K562 (cell line): ENCODE measurements at regions not wholly inside any gene's neighbourhood (a gene's known extent, or its start where the extent isn't known, plus 50 kb on each side); places are given as distances from the start of the nearest gene placed in this dataset.

Experiments
- ATAC-seq: fragments of 200-7000 bp; cut with Tn5 transposase; 3 replicates; pipeline ENCODE4 v1.9.1; 2020; ENCODE audit warnings: moderate library complexity
- BruUV-seq: library from RNA; stranded (reverse); fragments of 400-500 nt; replicated peaks from 2 replicates; lab custom pipeline; 2021; lab: Mats Ljungman, UMichigan
- CTCF ChIA-PET: fragments of 300-600 bp; formaldehyde crosslinking; extraction: SDS; loops from one replicate; lab custom pipeline; 2021; ENCODE audit warnings: low intra/inter-chr PET ratio; lab: Yijun Ruan, JAX
- POLR2A ChIA-PET: fragments of 300-600, 350-650 bp; sonication (Branson Sonifier 250); formaldehyde crosslinking; extraction: SDS; loops from one replicate; lab custom pipeline; 2021; ENCODE audit warnings: antibody characterized with exemption, inconsistent platforms; lab: Yijun Ruan, JAX
- DNase-seq, 4 experiments: peaks; one replicate each; pipeline versions ENCODE4 v3.0.0 to v3.0.0-alpha.2; 2011 to 2018; ENCODE audit warnings: low spot score in 3 of 4, mixed read lengths in 3 of 4; ENCODE audit errors: extremely low read depth in 1 of 4
- FAIRE-seq: peaks from 2 replicates; lab custom pipeline; 2011; peaks lifted over from hg19 to GRCh38; lab: Jason Lieb, UNC
- H2AFZ ChIP-seq: 2 replicates; pipeline ENCODE4 v1.6.0; 2011; ENCODE audit warnings: low read depth, low read length, control low read depth, inconsistent platforms
- H3K27ac ChIP-seq: fragments of 200-600 bp; 3 replicates; pipeline ENCODE4 v1.8.0; 2011; ENCODE audit warnings: low read depth, mild to moderate bottlenecking, control low read depth, inconsistent platforms, low read length, moderate library complexity, mixed read lengths; ENCODE audit errors: extremely low read depth
- H3K27me3 ChIP-seq, 2 experiments: fragments of 300-600 bp in 1 of 2; 2 replicates in 1 of 2; 3 replicates in 1 of 2; pipeline versions ENCODE4 v1.6.0 to v1.8.0; 2011; ENCODE audit warnings: inconsistent platforms in 2 of 2, low read length in 2 of 2, mild to moderate bottlenecking in 1 of 2, mixed read lengths in 1 of 2, moderate library complexity in 1 of 2; ENCODE audit not compliant: control insufficient read depth in 2 of 2, insufficient read depth in 2 of 2
- H3K36me3 ChIP-seq: fragments of 300-600 bp; 3 replicates; pipeline ENCODE4 v1.8.0; 2011; ENCODE audit warnings: mild to moderate bottlenecking, low read length, inconsistent platforms; ENCODE audit not compliant: control insufficient read depth, insufficient read depth
- H3K4me1 ChIP-seq, 2 experiments: fragments of 200-600 bp in 1 of 2; replicated peaks in 1 of 2; 2 replicates in 1 of 2; 3 replicates in 1 of 2; pipeline versions ENCODE4 v1.5.1 to v1.8.0; 2011; ENCODE audit warnings: inconsistent platforms in 2 of 2, low read length in 2 of 2, mild to moderate bottlenecking in 1 of 2, mixed read lengths in 1 of 2, moderate library complexity in 1 of 2; ENCODE audit not compliant: control insufficient read depth in 2 of 2, insufficient read depth in 2 of 2
- H3K4me2 ChIP-seq: 2 replicates; pipeline ENCODE4 v1.6.1; 2011; ENCODE audit warnings: low read length, control low read depth, inconsistent platforms, mixed read lengths; ENCODE audit not compliant: insufficient read depth
- H3K4me3 ChIP-seq: fragments of 200-600 bp; sonication (generic), shearing (Covaris generic); 2 replicates; pipeline ENCODE4 v1.5.1; 2016; ENCODE audit warnings: control low read depth, inconsistent platforms
- H3K79me2 ChIP-seq: fragments of 200-600 bp; 3 replicates; pipeline ENCODE4 v1.8.0; 2011; ENCODE audit warnings: low read length, inconsistent platforms; ENCODE audit not compliant: control insufficient read depth, insufficient read depth
- H3K9ac ChIP-seq, 2 experiments: 2 replicates each; pipeline versions ENCODE4 v1.6.0 to v1.6.1; 2011; ENCODE audit warnings: low read depth in 2 of 2, low read length in 2 of 2, control low read depth in 1 of 2, inconsistent platforms in 1 of 2, mild to moderate bottlenecking in 1 of 2, mixed read lengths in 1 of 2; ENCODE audit not compliant: insufficient read depth in 1 of 2
- H3K9me1 ChIP-seq: one replicate; pipeline ENCODE4 v1.6.0; 2011; ENCODE audit warnings: inconsistent platforms, mild to moderate bottlenecking, low read length, moderate library complexity; ENCODE audit not compliant: control insufficient read depth, insufficient read depth
- H3K9me3 ChIP-seq: replicated peaks from 2 replicates; pipeline ENCODE4 v1.5.1; 2011; ENCODE audit warnings: low read depth, low read length, inconsistent platforms; ENCODE audit not compliant: control insufficient read depth, insufficient read depth
- H4K20me1 ChIP-seq: replicated peaks from 2 replicates; pipeline ENCODE4 v1.6.1; 2011; ENCODE audit warnings: low read length, inconsistent platforms, mixed read lengths; ENCODE audit not compliant: control insufficient read depth, insufficient read depth
- ARID3B ChIP-seq: fragments of 250-450 bp; sonication (Bioruptor Pico); IDR thresholded peaks from 2 replicates; pipeline ENCODE4 v1.4.0; 2020; ENCODE audit warnings: borderline replicate concordance
- CBX3 ChIP-seq, 2 experiments: IDR thresholded peaks; 1 replicate in 1 of 2; 2 replicates in 1 of 2; pipeline ENCODE4 v1.6.1; 2012; ENCODE audit warnings: inconsistent platforms in 2 of 2, low read length in 2 of 2, borderline replicate concordance in 1 of 2, control low read depth in 1 of 2
- ELF1 ChIP-seq: fragments of 200-800 bp; sonication (Bioruptor generic); IDR thresholded peaks from 2 replicates; pipeline ENCODE4 v1.6.1; 2016; ENCODE audit warnings: missing genetic modification characterization, missing compliant biosample characterization
- FOSL1 ChIP-seq: fragments of 200-800 bp; sonication (Bioruptor generic); conservative IDR thresholded peaks from 2 replicates; pipeline ENCODE4 v1.6.1; 2016; ENCODE audit warnings: missing genetic modification characterization, missing compliant biosample characterization
- FOXA3 ChIP-seq, 2 experiments: fragments of 450-650 bp in 1 of 2; sonication (generic) in 1 of 2; formaldehyde crosslinking; IDR thresholded peaks in 1 of 2; conservative IDR thresholded peaks in 1 of 2; 2 replicates each; pipeline versions ENCODE4 v1.4.0 to v1.8.0; 2020 to 2022; ENCODE audit warnings: mild to moderate bottlenecking in 2 of 2, missing genetic modification reagents in 1 of 2
- MLLT1 ChIP-seq, 2 experiments: fragments of 450-650 bp; IDR thresholded peaks; 2 replicates each; pipeline ENCODE4 v1.6.1; 2016
- RAD21 ChIP-seq, 2 experiments: fragments of 250-450 bp in 1 of 2; fragments of 450-650 bp in 1 of 2; sonication (Bioruptor Pico) in 1 of 2; formaldehyde crosslinking in 1 of 2; IDR thresholded peaks in 1 of 2; conservative IDR thresholded peaks in 1 of 2; 2 replicates each; pipeline versions ENCODE4 v1.4.0 to v1.8.0; 2020 to 2022; ENCODE audit warnings: mild to moderate bottlenecking in 2 of 2, moderate library complexity in 1 of 2
- RFX5 ChIP-seq: IDR thresholded peaks from 2 replicates; pipeline ENCODE4 v1.6.1; 2011; ENCODE audit warnings: low read depth, mild to moderate bottlenecking, improper control_type of control experiment, low read length
- ZNF282 ChIP-seq: sonication (generic); formaldehyde crosslinking; IDR thresholded peaks from 2 replicates; pipeline ENCODE4 v1.8.1; 2023; ENCODE audit warnings: missing genetic modification reagents
- ZNF512 ChIP-seq: IDR thresholded peaks from 2 replicates; pipeline ENCODE4 v1.6.1; 2016; ENCODE audit warnings: missing genetic modification characterization, missing compliant biosample characterization
- ZNF75A ChIP-seq: fragments of 450-650 bp; formaldehyde crosslinking; IDR thresholded peaks from 2 replicates; pipeline ENCODE4 v1.4.0; 2020; ENCODE audit warnings: mild to moderate bottlenecking
- WGBS: fragments of 100-300 bp; shearing (Covaris generic); methylation state at CpG from one replicate; pipeline ENCODE4 v1.1.6; 2016; ENCODE audit warnings: low coverage, mixed read lengths; ENCODE audit not compliant: insufficient coverage; ENCODE audit errors: missing lambda C conversion rate; 5-methylcytosine and 5-hydroxymethylcytosine counted together
- in situ Hi-C: fragments of 300-500 bp; cut with MboI; formaldehyde crosslinking; loops from 4 replicates; pipeline ENCODE4 v1.15.0; 2018; ENCODE audit warnings: inconsistent platforms, mixed read lengths
- intact Hi-C: fragments of 100-400 bp; cut with micrococcal nuclease; formaldehyde crosslinking; loops from 2 replicates; pipeline ENCODE4 v1.14.2; 2022

GRCh38 chr6:166769648-166770047 is 142.6 kb upstream of the RPS6KA2 start:
- DNase-seq: no peak
- POLR2A ChIA-PET: no interaction called here

GRCh38 chr6:166768761-166769160 is 141.7 kb upstream of the RPS6KA2 start:
- H3K9me1 ChIP-seq: no peaks in the 10 kb centered on the region
- no peak for ATAC-seq
- no peaks in the 10 kb centered on the region for H3K36me3 ChIP-seq
- H3K9ac ChIP-seq: no peak overlapping the region
- peaks cover 0 to 7% of the 10 kb centered on the region in 2 experiments; a peak in 2 of 5 replicates for H3K4me1 ChIP-seq
- no peaks in the 10 kb centered on the region for H3K79me2 ChIP-seq
- 3% methylated on average over 8 of the region's 8 CpGs for WGBS
- H3K4me3 ChIP-seq: no peak overlapping the region
- no peak overlapping the region for H3K27ac ChIP-seq
- ChIA-PET POLR2A (no interaction called here), CTCF (no interaction called here)
- in situ Hi-C loops: loop anchor here (25.0 kb wide), 1 partner anchor 519 kb away; the partner anchor contains the start of gene UNC93A
- intact Hi-C loops: no loop called here
- H3K27me3 ChIP-seq: peaks cover 65 to 90% of the 10 kb centered on the region in 2 experiments
- FAIRE-seq: no peak
- H3K9me3 ChIP-seq: no peaks in the 10 kb centered on the region
- no peak for DNase-seq
- H4K20me1 ChIP-seq: no peaks in the 10 kb centered on the region
- H2AFZ ChIP-seq: no peak overlapping the region
- no peak overlapping the region for H3K4me2 ChIP-seq
- no TSS peak for BruUV-seq
- TF ChIP-seq FOXA3 (CRISPR knock-in tag; conservative IDR thresholded peaks at IDR 0.05 in 1 of 2, IDR thresholded peaks at IDR 0.05 in 1 of 2) (no peak), MLLT1 (IDR thresholded peaks at IDR 0.05) (no peak), ZNF512 (tag) (no peak), FOSL1 (tag) (no peak), RFX5 (no peak), ARID3B (CRISPR knock-in tag) (no peak), CBX3 (IDR thresholded peaks at IDR 0.05; ENCODE audit: borderline replicate concordance in 1 of 2, low read length in 2 of 2) (no peak), ZNF75A (no peak)

More at GRCh38 chr6:166769648-166770047, 142.6 kb upstream of the RPS6KA2 start:
- Histone ChIP-seq H3K27ac (no peak overlapping the region), H3K36me3 (no peaks in the 10 kb centered on the region), H3K9ac (no peak overlapping the region), H3K27me3 (peaks cover 57 to 86% of the 10 kb centered on the region in 2 experiments), H2AFZ (no peak overlapping the region), H3K79me2 (no peaks in the 10 kb centered on the region), H3K9me1 (no peaks in the 10 kb centered on the region), H3K4me1 (no peaks in the 10 kb centered on the region; a peak in 1 of 5 replicates), H3K4me3 (no peak overlapping the region), H3K9me3 (no peaks in the 10 kb centered on the region), H3K4me2 (no peak overlapping the region), H4K20me1 (peaks cover 4% of the 10 kb centered on the region; the same call in 1 of the 2 replicates)
- BruUV-seq: no TSS peak
- in situ Hi-C loops: loop anchor here (10.0 to 25.0 kb wide), 3 partner anchors 185 to 595 kb away; partner anchors contain the start of genes RNASET2 and UNC93A
- WGBS: 6% methylated on average over 7 of the region's 7 CpGs
- intact Hi-C loops: loop anchor here (10.0 kb wide), 2 partner anchors 495 to 515 kb away; no protein-coding TSS in a partner anchor
- no peak for ATAC-seq
- FAIRE-seq: no peak
- TF ChIP-seq ELF1 (tag) (no peak), RAD21 (CRISPR knock-in tag; conservative IDR thresholded peaks at IDR 0.05 in 1 of 2, IDR thresholded peaks at IDR 0.05 in 1 of 2) (no peak), ZNF282 (no peak)
- CTCF ChIA-PET: no interaction called here
